Medulla oblongata (tissue), 1 donor: ENCODE measurements at regions not wholly inside any gene's neighbourhood (a gene's known extent, or its start where the extent isn't known, plus 50 kb on each side); places are given as distances from the start of the nearest gene placed in this dataset.

Source experiments
- DNase-seq: peaks from one replicate; pipeline ENCODE4 v3.0.0-alpha.2; 2015; ENCODE audit errors: extremely low spot score

GRCh38 chr2:177117755-177118154 lies 94.8 kb upstream of the HNRNPA3 start:
- no peak for DNase-seq

GRCh38 chr2:177118636-177119035 lies 94.0 kb upstream of the HNRNPA3 start:
- DNase-seq = no peak

- DNase-seq = no peak
Observed at GRCh38 chr2:177119099-177119498, 93.5 kb upstream of the HNRNPA3 start.

- DNase-seq = no peak
Observed at GRCh38 chr2:177123048-177123447, 89.5 kb upstream of the HNRNPA3 start.

GRCh38 chr2:177124371-177124770 lies 88.2 kb upstream of the HNRNPA3 start:
- no peak for DNase-seq

GRCh38 chr2:177127821-177128220 lies 84.8 kb upstream of the HNRNPA3 start:
- DNase-seq = no peak

GRCh38 chr2:177129610-177130009 lies 83.0 kb upstream of the HNRNPA3 start:
- DNase-seq = no peak

- no peak for DNase-seq
Observed at GRCh38 chr2:177131858-177132257, 80.7 kb upstream of the HNRNPA3 start.

- no peak for DNase-seq
Observed at GRCh38 chr2:177138823-177139222, 73.8 kb upstream of the HNRNPA3 start.

GRCh38 chr2:177141866-177142265 lies 70.7 kb upstream of the HNRNPA3 start:
- DNase-seq = no peak

GRCh38 chr2:177143444-177143843 lies 69.2 kb upstream of the HNRNPA3 start:
- no peak for DNase-seq

- peak; percentile 80 for DNase-seq
Observed at GRCh38 chr2:177147093-177147694, 65.4 kb upstream of the HNRNPA3 start.

- peak; percentile 18 for DNase-seq
Observed at GRCh38 chr2:177147834-177148445, 64.7 kb upstream of the HNRNPA3 start.

GRCh38 chr2:177148477-177149154 lies 64.0 kb upstream of the HNRNPA3 start:
- peak; percentile 87 for DNase-seq

- no peak for DNase-seq
Observed at GRCh38 chr2:177149155-177149503, 63.5 kb upstream of the HNRNPA3 start.

- DNase-seq = no peak
Observed at GRCh38 chr2:177153805-177154204, 58.8 kb upstream of the HNRNPA3 start.

- DNase-seq = no peak
Observed at GRCh38 chr2:177154809-177155208, 57.8 kb upstream of the HNRNPA3 start.

GRCh38 chr2:177155631-177156030 lies 57.0 kb upstream of the HNRNPA3 start:
- DNase-seq = no peak

- DNase-seq = peak; percentile 51
Observed at GRCh38 chr2:177161741-177162460, 50.7 kb upstream of the HNRNPA3 start.
